ENCODE measurements at regions not wholly inside any gene's neighbourhood (a gene's known extent, or its start where the extent isn't known, plus 50 kb on each side); places are given as distances from the start of the nearest gene placed in this dataset.

GRCh38 chr11:45062974-45063635, 83.3 kb upstream of the PRDM11 start:
- DNase-seq (ENCODE audit: low read depth): no peak

GRCh38 chr11:45063669-45064068, 82.8 kb upstream of the PRDM11 start:
- DNase-seq (ENCODE audit: low read depth): no peak

GRCh38 chr11:45067966-45068365, 78.5 kb upstream of the PRDM11 start:
- no peak for DNase-seq (ENCODE audit: low read depth)

GRCh38 chr11:45071232-45071631, 75.2 kb upstream of the PRDM11 start:
- no peak for DNase-seq (ENCODE audit: low read depth)

GRCh38 chr11:45073685-45074141, 72.7 kb upstream of the PRDM11 start:
- DNase-seq (ENCODE audit: low read depth): no peak

- no peak for DNase-seq (ENCODE audit: low read depth)
Observed at GRCh38 chr11:45075519-45075918, 70.9 kb upstream of the PRDM11 start.

GRCh38 chr11:45075952-45076351, 70.5 kb upstream of the PRDM11 start:
- DNase-seq (ENCODE audit: low read depth): no peak

GRCh38 chr11:45076761-45077160, 69.7 kb upstream of the PRDM11 start:
- no peak for DNase-seq (ENCODE audit: low read depth)

GRCh38 chr11:45078236-45079074, 68.0 kb upstream of the PRDM11 start:
- DNase-seq (ENCODE audit: low read depth): no peak

GRCh38 chr11:45079075-45079444, 67.4 kb upstream of the PRDM11 start:
- DNase-seq (ENCODE audit: low read depth): no peak

- DNase-seq (ENCODE audit: low read depth): no peak
Observed at GRCh38 chr11:45079567-45079942, 66.9 kb upstream of the PRDM11 start.

- peak; percentile 32 for DNase-seq (ENCODE audit: low read depth)
Observed at GRCh38 chr11:45079943-45080719, 66.3 kb upstream of the PRDM11 start.

GRCh38 chr11:45082744-45083543, 63.5 kb upstream of the PRDM11 start:
- DNase-seq (ENCODE audit: low read depth): no peak

GRCh38 chr11:45083544-45084087, 62.8 kb upstream of the PRDM11 start:
- DNase-seq (ENCODE audit: low read depth): no peak

- no peak for DNase-seq (ENCODE audit: low read depth)
Observed at GRCh38 chr11:45085646-45086501, 60.6 kb upstream of the PRDM11 start.

- no peak for DNase-seq (ENCODE audit: low read depth)
Observed at GRCh38 chr11:45086526-45086925, 59.9 kb upstream of the PRDM11 start.

- no peak for DNase-seq (ENCODE audit: low read depth)
Observed at GRCh38 chr11:45087086-45087899, 59.1 kb upstream of the PRDM11 start.

GRCh38 chr11:45087900-45088160, 58.6 kb upstream of the PRDM11 start:
- no peak for DNase-seq (ENCODE audit: low read depth)

- DNase-seq (ENCODE audit: low read depth): no peak
Observed at GRCh38 chr11:45089251-45089650, 57.2 kb upstream of the PRDM11 start.
